ENCODE measurements at regions not wholly inside any gene's neighbourhood (a gene's known extent, or its start where the extent isn't known, plus 50 kb on each side); places are given as distances from the start of the nearest gene placed in this dataset.

GRCh38 chr5:74037321-74037720, 411.3 kb downstream of the ARHGEF28 start:
- no peak for DNase-seq

- DNase-seq = peak; percentile 29
Measured at GRCh38 chr5:74035521-74035937, 409.5 kb downstream of the ARHGEF28 start.

- DNase-seq = no peak
Measured at GRCh38 chr5:74034733-74035132, 408.7 kb downstream of the ARHGEF28 start.

GRCh38 chr5:74032617-74033016, 406.6 kb downstream of the ARHGEF28 start:
- no peak for DNase-seq

GRCh38 chr5:74031536-74031935, 405.5 kb downstream of the ARHGEF28 start:
- no peak for DNase-seq

GRCh38 chr5:74030821-74031220, 404.8 kb downstream of the ARHGEF28 start:
- DNase-seq = no peak

- DNase-seq = no peak
Measured at GRCh38 chr5:74030371-74030770, 404.4 kb downstream of the ARHGEF28 start.

- DNase-seq = no peak
Measured at GRCh38 chr5:74028976-74029375, 403.0 kb downstream of the ARHGEF28 start.

GRCh38 chr5:74028406-74028805, 402.4 kb downstream of the ARHGEF28 start:
- no peak for DNase-seq

GRCh38 chr5:74027732-74028338, 401.8 kb downstream of the ARHGEF28 start:
- no peak for DNase-seq

GRCh38 chr5:74026310-74026709, 400.3 kb downstream of the ARHGEF28 start:
- no peak for DNase-seq

- no peak for DNase-seq
Measured at GRCh38 chr5:74021126-74021525, 395.1 kb downstream of the ARHGEF28 start.

GRCh38 chr5:74020503-74020902, 394.5 kb downstream of the ARHGEF28 start:
- DNase-seq = no peak

- DNase-seq = no peak
Measured at GRCh38 chr5:74019923-74020322, 393.9 kb downstream of the ARHGEF28 start.

- DNase-seq = no peak
Measured at GRCh38 chr5:74017786-74018211, 391.8 kb downstream of the ARHGEF28 start.

- no peak for DNase-seq
Measured at GRCh38 chr5:74017112-74017511, 391.1 kb downstream of the ARHGEF28 start.

- peak; percentile 3 for DNase-seq
Measured at GRCh38 chr5:74016373-74016772, 390.4 kb downstream of the ARHGEF28 start.

- no peak for DNase-seq
Measured at GRCh38 chr5:74015716-74016115, 389.7 kb downstream of the ARHGEF28 start.

GRCh38 chr5:74013222-74013621, 387.2 kb downstream of the ARHGEF28 start:
- no peak for DNase-seq

- DNase-seq = no peak
Measured at GRCh38 chr5:74009502-74009901, 383.5 kb downstream of the ARHGEF28 start.

GRCh38 chr5:74007193-74007592, 381.2 kb downstream of the ARHGEF28 start:
- no peak for DNase-seq

GRCh38 chr5:73999297-73999696, 373.3 kb downstream of the ARHGEF28 start:
- no peak for DNase-seq

- DNase-seq = no peak
Measured at GRCh38 chr5:73998489-73998888, 372.5 kb downstream of the ARHGEF28 start.

- no peak for DNase-seq
Measured at GRCh38 chr5:73997960-73998359, 372.0 kb downstream of the ARHGEF28 start.

GRCh38 chr5:73996151-73996755, 370.3 kb downstream of the ARHGEF28 start:
- no peak for DNase-seq
